ENCODE measurements at regions not wholly inside any gene's neighbourhood (a gene's known extent, or its start where the extent isn't known, plus 50 kb on each side); places are given as distances from the start of the nearest gene placed in this dataset.
"Not testable (repeated sequence)": the region's sequence is repeated elsewhere in the genome, so short reads cannot be mapped to it uniquely, and the experiment has no call there.

GRCh38 chr18:76307293-76307690, 187.8 kb downstream of the ZNF516 start:
- no peak for DNase-seq

GRCh38 chr18:76306685-76307292, 188.3 kb downstream of the ZNF516 start:
- DNase-seq: no peak

GRCh38 chr18:76285866-76286265, 209.2 kb downstream of the ZNF516 start:
- DNase-seq: no peak

GRCh38 chr18:76281565-76281964, 213.5 kb downstream of the ZNF516 start:
- no peak for DNase-seq

- DNase-seq: no peak
These were observed 217.2 kb downstream of the ZNF516 start for GRCh38 chr18:76277801-76278200.

- peak; percentile 49 for DNase-seq
These were observed 219.2 kb downstream of the ZNF516 start for GRCh38 chr18:76275727-76276313.

- no peak for DNase-seq
These were observed 220.4 kb downstream of the ZNF516 start for GRCh38 chr18:76274468-76275289.

GRCh38 chr18:76273956-76274355, 221.1 kb downstream of the ZNF516 start:
- no peak for DNase-seq

GRCh38 chr18:76273036-76273545, 222.0 kb downstream of the ZNF516 start:
- no peak for DNase-seq

GRCh38 chr18:76267423-76267822, 227.6 kb downstream of the ZNF516 start:
- DNase-seq: not testable (repeated sequence)

- DNase-seq: no peak
These were observed 228.6 kb downstream of the ZNF516 start for GRCh38 chr18:76266236-76266991.

GRCh38 chr18:76265497-76266235, 229.4 kb downstream of the ZNF516 start:
- no peak for DNase-seq

GRCh38 chr18:76264876-76265250, 230.2 kb downstream of the ZNF516 start:
- no peak for DNase-seq

GRCh38 chr18:76264198-76264875, 230.7 kb downstream of the ZNF516 start:
- no peak for DNase-seq

GRCh38 chr18:76263046-76264005, 231.7 kb downstream of the ZNF516 start:
- DNase-seq: no peak

- no peak for DNase-seq
These were observed 234.0 kb downstream of the ZNF516 start for GRCh38 chr18:76260941-76261472.

- no peak for DNase-seq
These were observed 235.3 kb downstream of the ZNF516 start for GRCh38 chr18:76259711-76260110.

- no peak for DNase-seq
These were observed 235.9 kb downstream of the ZNF516 start for GRCh38 chr18:76259096-76259495.

- no peak for DNase-seq
These were observed 236.8 kb downstream of the ZNF516 start for GRCh38 chr18:76258209-76258608.

- no peak for DNase-seq
These were observed 239.9 kb downstream of the ZNF516 start for GRCh38 chr18:76255070-76255683.
